Stimulated activated CD8-positive, alpha-beta memory T cell treated with anti-CD3 and anti-CD28 coated beads, Interleukin-7, amount 100 ng/mL, for 48 hours (primary cell): ENCODE measurements at regions not wholly inside any gene's neighbourhood (a gene's known extent, or its start where the extent isn't known, plus 50 kb on each side); places are given as distances from the start of the nearest gene placed in this dataset.
"Not testable (repeated sequence)": the region's sequence is repeated elsewhere in the genome, so short reads cannot be mapped to it uniquely, and the experiment has no call there.

Experiments
- DNase-seq, 2 donors: peaks; one replicate each; pipeline ENCODE4 v3.0.0-alpha.2; 2020; ENCODE audit warnings: low read depth in 1 of 2; ENCODE audit errors: extremely low read depth in 1 of 2

- DNase-seq: no peak
These were observed 448.0 kb downstream of the KCNT2 start for GRCh38 chr1:196160066-196160795.

DNA sequence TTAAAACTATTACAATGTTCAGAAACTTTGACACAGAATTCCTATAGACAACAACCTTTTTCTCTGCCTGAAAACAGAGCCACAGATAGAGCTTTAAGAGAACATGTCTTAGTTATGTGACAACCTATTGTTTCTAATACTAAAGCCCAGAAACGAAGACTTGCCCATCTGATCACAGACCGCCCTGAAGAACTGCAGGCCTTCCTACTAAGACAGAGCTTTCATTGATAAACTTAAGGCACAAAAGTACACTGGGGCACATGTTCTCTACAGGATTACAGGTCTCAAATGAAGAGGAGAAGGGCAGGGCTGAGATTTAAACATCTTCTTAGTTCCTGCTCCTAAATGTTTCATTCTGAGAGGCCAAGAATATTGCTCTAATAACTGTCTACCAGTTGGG, 452.7 kb downstream of the KCNT2 start:
- DNase-seq: no peak

DNA sequence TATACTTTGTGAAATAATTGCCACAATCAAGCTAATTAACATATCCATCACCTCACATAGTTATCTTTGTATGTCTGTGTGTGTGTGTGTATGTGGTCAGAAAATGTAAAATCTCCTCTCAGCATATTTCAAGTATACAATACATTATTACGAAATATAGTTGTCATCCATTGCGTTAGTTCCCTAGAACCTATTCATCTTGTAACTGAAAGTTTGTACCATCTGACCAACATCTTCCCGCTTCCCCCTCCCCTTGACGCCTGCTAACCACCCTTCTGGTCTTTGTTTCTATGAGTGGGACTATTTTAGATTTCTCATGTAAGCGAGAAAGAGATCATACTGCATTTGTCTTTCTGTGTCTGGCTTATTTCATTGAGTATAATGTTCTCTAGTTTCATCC, 455.3 kb downstream of the KCNT2 start:
- no peak for DNase-seq

DNA sequence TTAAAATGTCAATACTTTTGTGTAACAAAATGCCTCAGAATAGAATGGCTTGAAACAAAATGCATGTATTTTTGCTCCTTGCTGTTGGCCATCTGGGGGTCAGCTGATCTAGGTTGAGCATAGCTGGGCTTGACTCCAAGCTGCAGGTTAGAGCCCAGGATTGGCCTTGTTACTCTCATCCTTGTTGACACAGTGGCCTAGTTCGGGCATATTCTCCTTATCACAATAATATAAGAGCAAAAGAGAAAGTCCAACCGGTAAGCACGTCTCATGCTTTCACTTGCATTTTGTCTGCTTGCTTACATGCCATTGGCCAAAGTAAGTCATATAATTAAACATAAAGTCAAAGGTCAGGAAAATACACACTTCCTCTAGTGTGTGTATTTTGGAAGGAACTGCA, 456.2 kb downstream of the KCNT2 start:
- DNase-seq: no peak

GRCh38 chr1:196148367-196148970, 459.8 kb downstream of the KCNT2 start:
- DNase-seq: no peak

- no peak for DNase-seq
These were observed 460.7 kb downstream of the KCNT2 start for GRCh38 chr1:196147530-196147929.

GRCh38 chr1:196145151-196145550, 463.1 kb downstream of the KCNT2 start:
- not testable (repeated sequence) for DNase-seq

GRCh38 chr1:196144588-196144987, 463.7 kb downstream of the KCNT2 start:
- no peak for DNase-seq

GRCh38 chr1:196143602-196144342, 464.5 kb downstream of the KCNT2 start:
- DNase-seq: no peak

- DNase-seq: no peak
These were observed 466.1 kb downstream of the KCNT2 start for GRCh38 chr1:196142111-196142640.

- no peak for DNase-seq
These were observed 471.8 kb downstream of the KCNT2 start for GRCh38 chr1:196136396-196136795.

GRCh38 chr1:196131691-196132090, 476.5 kb downstream of the KCNT2 start:
- no peak for DNase-seq

GRCh38 chr1:196128835-196129234, 479.4 kb downstream of the KCNT2 start:
- no peak for DNase-seq

DNA sequence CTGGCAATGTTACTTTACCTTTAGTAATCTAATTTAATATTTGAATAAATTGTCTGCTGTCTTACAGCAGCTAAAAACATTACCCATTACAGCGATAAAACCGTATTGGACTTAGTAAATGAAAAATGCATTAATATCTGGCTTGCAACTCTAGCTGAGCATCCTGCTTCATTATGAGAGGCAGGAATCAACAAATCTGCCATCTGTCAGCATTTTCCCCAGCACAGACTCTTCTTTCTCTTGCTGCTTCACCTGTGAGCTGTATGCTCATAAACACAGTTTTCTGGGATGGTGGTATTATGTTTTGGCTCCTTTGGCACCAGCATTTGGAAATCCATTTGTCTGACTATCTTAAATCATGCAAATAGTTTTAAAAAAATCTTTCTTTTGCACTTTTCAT, 487.1 kb downstream of the KCNT2 start:
- DNase-seq: no peak

DNA sequence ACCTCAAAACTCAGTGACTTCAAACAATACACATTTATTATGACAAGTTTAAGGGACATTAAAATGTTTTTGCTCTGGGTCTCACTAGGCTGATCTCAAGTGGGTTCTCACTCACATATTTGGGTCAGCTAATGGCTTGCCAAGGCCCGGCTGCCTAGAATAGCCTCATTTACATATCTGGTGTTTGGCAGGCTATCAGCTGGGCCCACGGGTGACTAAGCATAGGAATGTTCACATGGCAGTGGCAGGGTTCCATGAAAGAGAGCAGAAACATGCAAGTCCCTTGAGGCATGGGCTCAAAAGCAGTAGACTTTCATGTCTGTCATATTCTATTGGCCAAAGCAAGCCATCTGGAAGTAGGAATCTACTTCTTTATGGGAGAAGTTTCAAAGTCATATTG, 492.6 kb downstream of the KCNT2 start:
- DNase-seq: no peak

DNA sequence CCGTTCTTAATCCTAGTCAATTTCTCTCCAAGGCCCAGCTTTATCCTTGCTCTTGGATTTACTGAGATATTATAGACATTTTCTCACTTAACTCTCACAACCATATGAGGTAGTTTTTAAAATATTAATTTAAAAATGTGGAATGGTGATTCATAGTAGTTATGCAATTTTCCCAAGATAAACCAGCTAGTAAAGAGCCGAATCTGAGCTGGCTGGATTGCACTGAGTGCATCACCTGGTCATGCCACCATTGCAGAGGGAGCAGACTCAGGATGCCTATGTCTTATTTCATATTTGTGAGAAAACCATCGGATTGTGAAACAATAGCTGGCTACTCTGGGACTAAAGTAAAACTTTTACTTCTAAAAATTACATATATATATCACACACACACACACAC, 494.0 kb downstream of the KCNT2 start:
- no peak for DNase-seq

DNA sequence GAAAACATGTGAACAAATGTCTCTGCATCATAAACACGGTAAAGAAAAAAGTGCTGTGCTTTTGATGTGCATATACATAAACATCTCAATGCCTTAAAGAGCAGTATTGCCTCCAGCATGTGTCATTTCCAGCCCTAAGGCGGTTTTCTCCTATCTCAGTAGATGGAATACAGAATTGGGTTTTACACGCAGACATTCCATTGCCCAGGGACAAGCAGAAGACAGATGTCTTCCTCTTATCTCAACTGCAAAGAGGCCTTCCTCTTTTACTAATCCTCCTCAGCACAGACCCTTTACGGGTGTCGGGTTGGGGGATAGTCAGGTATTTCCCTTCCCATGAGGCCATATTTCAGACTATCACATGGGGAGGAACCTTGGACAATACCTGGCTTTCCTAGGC, 499.2 kb downstream of the KCNT2 start:
- DNase-seq: not testable (repeated sequence)

DNA sequence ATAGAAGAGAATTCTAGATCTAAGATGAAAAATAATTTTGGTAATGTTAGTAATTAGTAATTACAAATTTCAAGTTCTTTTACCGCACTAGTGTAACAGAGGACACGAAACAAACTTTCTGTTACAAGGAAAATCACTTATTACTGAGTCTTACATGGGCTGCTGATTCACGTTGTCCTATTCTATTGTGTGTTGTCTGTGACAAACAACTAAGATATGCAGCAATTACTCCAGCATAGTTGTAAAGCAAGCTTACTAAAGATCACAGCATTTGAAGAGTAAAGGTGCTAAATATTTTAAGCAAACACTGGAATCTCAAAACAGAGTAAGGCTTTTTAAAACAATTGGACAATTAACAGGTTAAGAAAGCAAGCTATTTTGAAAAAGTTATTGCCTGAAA, 502.3 kb downstream of the KCNT2 start:
- DNase-seq: no peak

- DNase-seq: no peak
These were observed 505.4 kb downstream of the KCNT2 start for GRCh38 chr1:196102826-196103225.

DNA sequence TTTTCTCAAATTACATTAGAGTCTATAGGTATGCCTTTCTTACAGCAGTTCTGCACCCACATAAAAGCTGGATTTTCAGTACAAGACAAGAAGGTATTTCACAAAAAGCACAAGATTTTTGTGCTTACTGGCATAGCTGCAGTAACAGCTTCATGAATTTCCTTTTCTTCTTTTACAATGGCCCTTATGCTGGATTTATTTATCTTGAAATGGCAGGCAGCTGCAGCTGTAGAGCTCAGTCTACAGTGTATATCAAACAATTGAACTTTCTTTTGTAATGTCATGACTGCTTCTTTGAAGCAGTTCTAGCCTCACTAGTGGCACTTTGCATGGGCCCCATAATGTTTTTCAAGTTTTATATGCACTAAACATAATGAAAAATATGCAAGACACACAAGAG, 510.2 kb downstream of the KCNT2 start:
- no peak for DNase-seq

GRCh38 chr1:196094821-196095220, 513.4 kb downstream of the KCNT2 start:
- no peak for DNase-seq
